HCT116 (cell line): ENCODE measurements at regions not wholly inside any gene's neighbourhood (a gene's known extent, or its start where the extent isn't known, plus 50 kb on each side); places are given as distances from the start of the nearest gene placed in this dataset.

Source experiments
- ATAC-seq: fragments of 200-7000 bp; cut with Tn5 transposase; 2 replicates; pipeline ENCODE4 v1.9.1; 2020; ENCODE audit warnings: mild to moderate bottlenecking, moderate library complexity
- BruUV-seq: library from RNA; stranded (reverse); fragments of 400-500 nt; replicated peaks from 2 replicates; lab custom pipeline; 2021; lab: Mats Ljungman, UMichigan
- CTCF ChIA-PET: fragments of 300-600 bp; sonication (Branson Sonifier 250); formaldehyde crosslinking; loops from one replicate; lab custom pipeline; 2021; ENCODE audit warnings: antibody characterized with exemption; lab: Charles Lee
- POLR2A ChIA-PET: fragments of 300-600, 350-600 bp; sonication (Branson Sonifier 250); formaldehyde crosslinking; loops from one replicate; lab custom pipeline; 2021; ENCODE audit warnings: antibody characterized with exemption; lab: Charles Lee
- RAD21 ChIA-PET, 2 experiments: fragments of 300-600 bp; sonication (Branson Sonifier 250); formaldehyde crosslinking; loops; one replicate each; lab custom pipeline; 2023; ENCODE audit warnings: low total read pairs in 2 of 2; ENCODE audit not compliant: uncharacterized antibody in 2 of 2, unreplicated experiment in 2 of 2, low non-redundant PET in 1 of 2; lab: Charles Lee
- DNase-seq: peaks from one replicate; pipeline ENCODE4 v3.0.0-alpha.2; 2010; ENCODE audit warnings: low read depth, low spot score
- H2AFZ ChIP-seq: fragments of 200-600 bp; shearing (Covaris generic), sonication (generic); 2 replicates; pipeline ENCODE4 v1.6.1; 2017; ENCODE audit warnings: low read depth, mixed run types, mixed read lengths, antibody characterized with exemption, low read length; ENCODE audit not compliant: poor library complexity, severe bottlenecking
- H3K27ac ChIP-seq: 2 replicates; pipeline ENCODE4 v1.5.1; 2012; ENCODE audit warnings: low read depth, low read length
- H3K27me3 ChIP-seq: fragments of 200-600 bp; sonication (generic); 2 replicates; pipeline ENCODE4 v1.6.1; 2016; ENCODE audit warnings: mixed run types, low read length, mixed read lengths; ENCODE audit not compliant: insufficient read depth
- H3K36me3 ChIP-seq, 2 experiments: fragments of 200-500 bp in 1 of 2; fragments of 200-600 bp in 1 of 2; sonication (Bioruptor generic) in 1 of 2; sonication (generic) in 1 of 2; 2 replicates each; pipeline versions ENCODE4 v1.5.1 to v1.6.1; 2014 to 2016; ENCODE audit warnings: low read length in 2 of 2, inconsistent platforms in 1 of 2, mixed read lengths in 1 of 2, mixed run types in 1 of 2; ENCODE audit not compliant: insufficient read depth in 2 of 2, control insufficient read depth in 1 of 2
- H3K4me1 ChIP-seq, 2 experiments: fragments of 200-600 bp in 1 of 2; sonication (generic) in 1 of 2; 2 replicates each; pipeline versions ENCODE4 v1.5.1 to v1.6.1; 2012 to 2017; ENCODE audit warnings: low read length in 2 of 2, inconsistent platforms in 1 of 2, mild to moderate bottlenecking in 1 of 2, mixed read lengths in 1 of 2, mixed run types in 1 of 2, moderate library complexity in 1 of 2; ENCODE audit not compliant: insufficient read depth in 2 of 2, control insufficient read depth in 1 of 2
- H3K4me2 ChIP-seq: fragments of 200-600 bp; sonication (generic); 2 replicates; pipeline ENCODE4 v1.6.1; 2017; ENCODE audit warnings: mixed run types, low read length, mixed read lengths
- H3K4me3 ChIP-seq, 2 experiments: fragments of 200-600 bp in 1 of 2; sonication (generic) in 1 of 2; replicated peaks in 1 of 2; 2 replicates each; pipeline ENCODE4 v1.5.1; 2011 to 2016; ENCODE audit warnings: low read length in 2 of 2, control low read depth in 1 of 2, low read depth in 1 of 2, mild to moderate bottlenecking in 1 of 2, mixed read lengths in 1 of 2, mixed run types in 1 of 2
- H3K79me2 ChIP-seq: fragments of 200-600 bp; sonication (generic); 2 replicates; pipeline ENCODE4 v1.6.1; 2017; ENCODE audit warnings: mild to moderate bottlenecking, mixed run types, low read length, moderate library complexity, mixed read lengths; ENCODE audit not compliant: insufficient read depth
- H3K9ac ChIP-seq: fragments of 200-600 bp; sonication (generic); 2 replicates; pipeline ENCODE4 v1.6.1; 2016; ENCODE audit warnings: low read length, mixed read lengths
- H3K9me2 ChIP-seq: fragments of 200-600 bp; sonication (generic), shearing (Covaris generic); 2 replicates; pipeline ENCODE4 v1.6.1; 2017; ENCODE audit warnings: mixed run types, mild to moderate bottlenecking, moderate library complexity; ENCODE audit not compliant: insufficient read depth
- H3K9me3 ChIP-seq, 2 experiments: fragments of 200-500 bp in 1 of 2; fragments of 200-600 bp in 1 of 2; sonication (Bioruptor generic) in 1 of 2; sonication (generic) in 1 of 2; 2 replicates each; pipeline ENCODE4 v1.6.1; 2014 to 2017; ENCODE audit warnings: low read length in 2 of 2, mixed read lengths in 2 of 2, inconsistent platforms in 1 of 2, low read depth in 1 of 2, mild to moderate bottlenecking in 1 of 2, mixed run types in 1 of 2, moderate library complexity in 1 of 2; ENCODE audit not compliant: control insufficient read depth in 1 of 2, insufficient read depth in 1 of 2
- H4K20me1 ChIP-seq: fragments of 200-600 bp; sonication (generic), shearing (Covaris generic); 2 replicates; pipeline ENCODE4 v1.6.1; 2017; ENCODE audit warnings: mixed run types, mild to moderate bottlenecking, moderate library complexity; ENCODE audit not compliant: insufficient read depth
- ATF3 ChIP-seq: IDR thresholded peaks from 2 replicates; pipeline ENCODE4 v1.6.1; 2012
- CBX3 ChIP-seq: IDR thresholded peaks from 2 replicates; pipeline ENCODE4 v1.6.1; 2012; ENCODE audit warnings: low read depth
- CEBPB ChIP-seq: IDR thresholded peaks from 2 replicates; pipeline ENCODE4 v1.6.1; 2012; ENCODE audit warnings: low read depth
- CTCF ChIP-seq, 3 experiments: fragments of 200-600 bp in 1 of 3; sonication (generic) in 1 of 3; IDR thresholded peaks in 2 of 3; conservative IDR thresholded peaks in 1 of 3; 2 replicates each; pipeline ENCODE4 v1.5.1; 2012 to 2017; ENCODE audit warnings: low read depth in 2 of 3, low read length in 2 of 3, antibody characterized with exemption in 1 of 3, borderline replicate concordance in 1 of 3, control low read depth in 1 of 3, mild to moderate bottlenecking in 1 of 3, mixed read lengths in 1 of 3, mixed run types in 1 of 3, moderate library complexity in 1 of 3; ENCODE audit not compliant: insufficient read depth in 1 of 3
- ELF1 ChIP-seq: IDR thresholded peaks from 2 replicates; pipeline ENCODE4 v1.6.1; 2012; ENCODE audit warnings: low read depth, borderline replicate concordance
- EZH2 ChIP-seq: fragments of 200-600 bp; sonication (generic); IDR thresholded peaks from 2 replicates; pipeline ENCODE4 v1.6.1; 2017; ENCODE audit warnings: antibody characterized with exemption, mixed run types
- JUND ChIP-seq: IDR thresholded peaks from 2 replicates; pipeline ENCODE4 v1.6.1; 2012
- MAX ChIP-seq: IDR thresholded peaks from 2 replicates; pipeline ENCODE4 v1.6.1; 2012
- POLR2A ChIP-seq: IDR thresholded peaks from 2 replicates; pipeline ENCODE4 v1.7.0; 2011; ENCODE audit warnings: borderline replicate concordance; ENCODE audit not compliant: insufficient read depth, insufficient read length; ENCODE audit errors: extremely low read depth
- POLR2AphosphoS5 ChIP-seq: IDR thresholded peaks from 2 replicates; pipeline ENCODE4 v1.6.1; 2011; ENCODE audit warnings: mild to moderate bottlenecking, low read depth, low read length, moderate library complexity
- RAD21 ChIP-seq: IDR thresholded peaks from 2 replicates; pipeline ENCODE4 v1.6.1; 2012; ENCODE audit warnings: low read depth, mild to moderate bottlenecking
- REST ChIP-seq: IDR thresholded peaks from 2 replicates; pipeline ENCODE4 v1.6.1; 2012; ENCODE audit warnings: low read depth
- SIN3A ChIP-seq: IDR thresholded peaks from 2 replicates; pipeline ENCODE4 v1.6.1; 2012; ENCODE audit warnings: low read depth
- SP1 ChIP-seq: IDR thresholded peaks from 2 replicates; pipeline ENCODE4 v1.6.1; 2012; ENCODE audit warnings: low read depth
- SRF ChIP-seq: IDR thresholded peaks from 2 replicates; pipeline ENCODE4 v1.6.1; 2012; ENCODE audit warnings: low read depth
- TCF7L2 ChIP-seq: IDR thresholded peaks from 2 replicates; pipeline ENCODE4 v1.7.0; 2011; ENCODE audit warnings: borderline replicate concordance, inconsistent platforms; ENCODE audit not compliant: insufficient read depth, insufficient read length; ENCODE audit errors: extremely low read depth
- YY1 ChIP-seq: IDR thresholded peaks from 2 replicates; pipeline ENCODE4 v1.6.1; 2011; ENCODE audit warnings: low read length, low read depth, moderate library complexity, mild to moderate bottlenecking; ENCODE audit not compliant: insufficient replicate concordance; ENCODE audit errors: extremely low read depth
- ZBTB33 ChIP-seq: IDR thresholded peaks from 2 replicates; pipeline ENCODE4 v1.6.1; 2011; ENCODE audit warnings: mild to moderate bottlenecking, low read length, moderate library complexity; ENCODE audit not compliant: insufficient replicate concordance; ENCODE audit errors: extremely low read depth
- ZFX ChIP-seq: fragments of 450-650 bp; IDR thresholded peaks from 2 replicates; pipeline ENCODE4 v1.6.1; 2017
- ZNF274 ChIP-seq: fragments of 200-500 bp; sonication (Bioruptor generic); IDR thresholded peaks from 2 replicates; pipeline ENCODE4 v1.6.1; 2014; ENCODE audit warnings: mild to moderate bottlenecking, low read depth, low read length, inconsistent platforms
- intact Hi-C: fragments of 100-400 bp; cut with micrococcal nuclease; formaldehyde crosslinking; loops from 2 replicates; pipeline ENCODE4 v1.10.0; 2022

- Histone ChIP-seq H3K4me2 (no peak overlapping the region), H3K27ac (no peak overlapping the region), H3K27me3 (peaks cover 60% of the 10 kb centered on the region), H3K9me3 (no peaks in the 10 kb centered on the region), H3K79me2 (no peaks in the 10 kb centered on the region), H2AFZ (no peak overlapping the region), H3K4me1 (no peaks in the 10 kb centered on the region), H3K9ac (no peak overlapping the region), H4K20me1 (no peaks in the 10 kb centered on the region), H3K36me3 (no peaks in the 10 kb centered on the region), H3K9me2 (no peaks in the 10 kb centered on the region), H3K4me3 (no peak overlapping the region)
- BruUV-seq = no TSS peak
- ATAC-seq (no peak), DNase-seq (no peak)
- ChIA-PET RAD21 (no interaction called here), POLR2A (no interaction called here), CTCF (no interaction called here)
- no peak for TF ChIP-seq POLR2AphosphoS5
- TF ChIP-seq ZNF274 = no peak
- TF ChIP-seq TCF7L2 = no peak
- no peak for TF ChIP-seq ZFX
- no peak for TF ChIP-seq SRF
- TF ChIP-seq MAX = no peak
- TF ChIP-seq SIN3A = no peak
- no peak for TF ChIP-seq POLR2A
- TF ChIP-seq ATF3 = no peak
- no peak for TF ChIP-seq EZH2
- no peak for TF ChIP-seq CEBPB
- no peak for TF ChIP-seq YY1
- TF ChIP-seq ZBTB33 = no peak
- no peak for TF ChIP-seq ELF1
- no peak for TF ChIP-seq JUND
- no peak for TF ChIP-seq SP1
- TF ChIP-seq CTCF (IDR thresholded peaks at IDR 0.05 in 2 of 3, conservative IDR thresholded peaks at IDR 0.05 in 1 of 3; ENCODE audit: borderline replicate concordance in 1 of 3, insufficient read depth in 1 of 3, low read depth in 2 of 3, low read length in 2 of 3) = no peak
- no peak for TF ChIP-seq REST
- TF ChIP-seq RAD21 = no peak
- no peak for TF ChIP-seq CBX3
- intact Hi-C loops = no loop called here
These were observed 313.0 kb upstream of the COL8A1 start for GRCh38 chr3:99325402-99325801.
